Thyroid gland (tissue), 4 donors: ENCODE measurements at regions not wholly inside any gene's neighbourhood (a gene's known extent, or its start where the extent isn't known, plus 50 kb on each side); places are given as distances from the start of the nearest gene placed in this dataset.

Experiments
- DNase-seq, 2 donors: peaks; one replicate each; pipeline ENCODE4 v3.0.0-alpha.2; 2019
- H3K27ac ChIP-seq, 3 donors: fragments of 200-600 bp; sonication (generic); 1 replicate in 2 of 3; 2 replicates in 1 of 3; pipeline ENCODE4 v1.5.1; 2016 to 2019; ENCODE audit warnings: mild to moderate bottlenecking in 1 of 3, moderate library complexity in 1 of 3
- H3K27me3 ChIP-seq: fragments of 200-600 bp; sonication (generic); one replicate; pipeline ENCODE4 v1.5.1; 2019
- H3K36me3 ChIP-seq, 2 donors: fragments of 200-600 bp; sonication (generic); one replicate each; pipeline ENCODE4 v1.5.1; 2016 to 2019
- H3K4me1 ChIP-seq, 2 donors: fragments of 200-600 bp; sonication (generic); one replicate each; pipeline ENCODE4 v1.5.1; 2017 to 2019
- H3K4me3 ChIP-seq, 3 donors: fragments of 200-600 bp; sonication (generic); replicated peaks in 1 of 3; 1 replicate in 2 of 3; 2 replicates in 1 of 3; pipeline ENCODE4 v1.5.1; 2016; ENCODE audit warnings: mild to moderate bottlenecking in 1 of 3
- H3K9me3 ChIP-seq: fragments of 200-600 bp; sonication (generic); one replicate; pipeline ENCODE4 v1.5.1; 2017
- CTCF ChIP-seq, 6 experiments: fragments of 200-600 bp in 3 of 6; fragments of 450-650 bp in 3 of 6; sonication (generic) in 3 of 6; IDR thresholded peaks; one replicate each; pipeline ENCODE4 v1.5.1; 2016 to 2019; ENCODE audit warnings: antibody characterized with exemption in 6 of 6, mild to moderate bottlenecking in 2 of 6, inconsistent platforms in 1 of 6, moderate library complexity in 1 of 6
- POLR2A ChIP-seq, 2 donors: fragments of 450-650 bp; IDR thresholded peaks; one replicate each; pipeline ENCODE4 v1.6.1; 2017; ENCODE audit warnings: antibody characterized with exemption in 2 of 2, mild to moderate bottlenecking in 2 of 2, moderate library complexity in 1 of 2
- WGBS, 2 donors: methylation state at CpG; one replicate each; pipeline ENCODE4 v1.1.5; 2017; 5-methylcytosine and 5-hydroxymethylcytosine counted together
- intact Hi-C: fragments of 100-400 bp; cut with DNase I; formaldehyde crosslinking; loops from one replicate; pipeline ENCODE4 v1.15.1; 2023

- Histone ChIP-seq H3K4me1 (no peaks in the 10 kb centered on the region), H3K36me3 (no peaks in the 10 kb centered on the region), H3K9me3 (no peaks in the 10 kb centered on the region), H3K4me3 (no peak overlapping the region), H3K27me3 (no peaks in the 10 kb centered on the region), H3K27ac (no peak overlapping the region)
- WGBS, 2 donors, result 7 to 21% methylated on average over 1 of the region's 1 CpG
- intact Hi-C loops, result no loop called here
- TF ChIP-seq CTCF (IDR thresholded peaks at IDR 0.05) (no peak), POLR2A (IDR thresholded peaks at IDR 0.05) (no peak)
- DNase-seq, result no peak
Observed at GRCh38 chr18:5787936-5788335, 107.4 kb downstream of the TMEM200C start.

GRCh38 chr18:5779922-5780321 is 115.4 kb downstream of the TMEM200C start:
- no peak overlapping the region for H3K27ac ChIP-seq
- TF ChIP-seq POLR2A (IDR thresholded peaks at IDR 0.05) (no peak), CTCF (IDR thresholded peaks at IDR 0.05) (no peak)
- 49 to 52% methylated on average over 2 of the region's 2 CpGs for WGBS, 2 donors
- no peaks in the 10 kb centered on the region for H3K27me3 ChIP-seq
- no peaks in the 10 kb centered on the region for H3K36me3 ChIP-seq
- no peak overlapping the region for H3K4me3 ChIP-seq
- intact Hi-C loops, result no loop called here
- no peaks in the 10 kb centered on the region for H3K9me3 ChIP-seq
- H3K4me1 ChIP-seq, result no peaks in the 10 kb centered on the region
- no peak for DNase-seq

DNA sequence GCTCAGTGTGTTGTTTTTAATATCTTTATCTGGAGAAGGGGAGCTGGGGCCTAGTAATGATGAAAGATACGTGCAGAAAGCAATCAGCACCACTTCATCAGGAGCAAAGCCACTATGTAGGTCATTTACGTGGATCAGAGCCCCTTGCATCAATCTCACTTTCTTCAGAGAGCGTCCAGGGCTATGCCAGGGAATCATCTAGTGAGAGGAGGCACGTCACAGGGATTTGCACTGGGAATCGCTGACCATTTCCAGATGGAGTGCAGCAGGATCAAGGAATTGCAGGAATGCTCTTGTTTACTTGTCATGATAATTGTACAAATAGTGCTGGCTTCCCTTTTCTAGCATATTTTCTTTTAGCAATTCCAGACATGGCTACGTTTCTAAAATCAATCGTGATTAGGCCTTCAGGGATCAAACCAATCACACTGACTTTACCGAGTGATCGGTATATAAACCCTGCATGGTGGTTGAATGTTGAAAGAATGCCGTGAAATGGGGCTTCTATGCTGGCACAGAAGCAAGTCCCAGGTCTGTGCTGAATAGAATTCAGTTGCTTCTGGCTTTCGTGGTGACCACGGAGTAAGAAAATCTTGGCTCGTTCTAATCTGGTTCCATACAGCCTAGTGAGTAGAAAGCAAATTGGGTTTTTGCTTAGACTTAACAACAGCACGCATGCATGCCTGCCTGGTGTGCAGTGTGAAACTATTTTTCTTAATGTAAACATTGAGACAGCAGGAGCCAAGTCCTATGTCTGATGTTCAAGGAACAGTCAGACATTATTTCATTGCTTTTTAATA is 122.8 kb downstream of the TMEM200C start:
- H3K4me1 ChIP-seq, result no peaks in the 10 kb centered on the region

DNA sequence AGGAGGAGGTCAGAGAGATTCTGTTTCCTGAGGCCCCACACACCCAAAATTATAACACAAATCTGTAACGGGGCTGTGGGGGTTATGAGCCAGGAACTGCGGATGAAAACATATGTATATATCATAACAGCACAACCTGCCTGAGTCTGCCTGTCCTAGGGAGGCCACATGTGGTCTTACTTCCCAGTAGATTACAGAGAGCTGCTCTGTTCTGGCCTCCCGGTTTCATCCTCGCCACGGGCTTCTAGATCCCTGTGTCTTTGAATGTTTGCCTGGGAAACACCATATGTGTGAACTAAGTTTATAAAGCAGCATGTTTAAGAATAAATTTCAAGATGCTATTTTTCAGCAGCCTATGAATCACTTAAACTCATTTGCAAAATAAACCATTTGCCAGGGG is 124.0 kb downstream of the TMEM200C start:
- H3K27ac ChIP-seq, result no peak overlapping the region
- H3K27me3 ChIP-seq, result no peaks in the 10 kb centered on the region
- no peak overlapping the region for H3K4me3 ChIP-seq
- H3K36me3 ChIP-seq, result no peaks in the 10 kb centered on the region
- H3K9me3 ChIP-seq, result no peaks in the 10 kb centered on the region
- WGBS, 2 donors, result 80 to 88% methylated on average over 5 of the region's 5 CpGs
- no peak for DNase-seq
- intact Hi-C loops, result no loop called here
- TF ChIP-seq POLR2A (IDR thresholded peaks at IDR 0.05) (no peak), CTCF (IDR thresholded peaks at IDR 0.05) (no peak)
- H3K4me1 ChIP-seq, result no peaks in the 10 kb centered on the region

More for the DNA sequence above, 122.8 kb downstream of the TMEM200C start:
- H3K36me3 ChIP-seq, result no peaks in the 10 kb centered on the region
- WGBS, 2 donors, result 56 to 59% methylated on average over 14 of the region's 14 CpGs
- intact Hi-C loops, result no loop called here
- DNase-seq, result no peak
- no peaks in the 10 kb centered on the region for H3K9me3 ChIP-seq
- H3K27ac ChIP-seq, result no peak overlapping the region
- H3K4me3 ChIP-seq, result no peak overlapping the region
- H3K27me3 ChIP-seq, result no peaks in the 10 kb centered on the region
- TF ChIP-seq POLR2A (IDR thresholded peaks at IDR 0.05) (no peak), CTCF (IDR thresholded peaks at IDR 0.05) (no peak)

- Histone ChIP-seq H3K4me3 (no peak overlapping the region), H3K27ac (no peak overlapping the region), H3K9me3 (no peaks in the 10 kb centered on the region), H3K36me3 (no peaks in the 10 kb centered on the region), H3K4me1 (no peaks in the 10 kb centered on the region), H3K27me3 (no peaks in the 10 kb centered on the region)
- TF ChIP-seq POLR2A (IDR thresholded peaks at IDR 0.05) (no peak), CTCF (IDR thresholded peaks at IDR 0.05) (no peak)
- WGBS, 2 donors, result 50 to 53% methylated on average over 4 of the region's 4 CpGs
- no peak for DNase-seq
- intact Hi-C loops, result no loop called here
Observed at GRCh38 chr18:5770176-5770575, 125.1 kb downstream of the TMEM200C start.
